AG10803 (cell line): ENCODE measurements at regions not wholly inside any gene's neighbourhood (a gene's known extent, or its start where the extent isn't known, plus 50 kb on each side); places are given as distances from the start of the nearest gene placed in this dataset.

Experiments used
- DNase-seq: peaks from one replicate; pipeline ENCODE4 v3.0.0; 2010; ENCODE audit warnings: low read depth
- H3K4me3 ChIP-seq: 2 replicates; pipeline ENCODE4 v1.5.1; 2011; ENCODE audit warnings: mild to moderate bottlenecking, low read length, control low read depth
- TF ChIP-seq, protein P1 (sequence below): conservative IDR thresholded peaks from 2 replicates; pipeline ENCODE4 v1.5.1; 2011; ENCODE audit warnings: mild to moderate bottlenecking, low read length, control low read depth, inconsistent platforms

DNA sequence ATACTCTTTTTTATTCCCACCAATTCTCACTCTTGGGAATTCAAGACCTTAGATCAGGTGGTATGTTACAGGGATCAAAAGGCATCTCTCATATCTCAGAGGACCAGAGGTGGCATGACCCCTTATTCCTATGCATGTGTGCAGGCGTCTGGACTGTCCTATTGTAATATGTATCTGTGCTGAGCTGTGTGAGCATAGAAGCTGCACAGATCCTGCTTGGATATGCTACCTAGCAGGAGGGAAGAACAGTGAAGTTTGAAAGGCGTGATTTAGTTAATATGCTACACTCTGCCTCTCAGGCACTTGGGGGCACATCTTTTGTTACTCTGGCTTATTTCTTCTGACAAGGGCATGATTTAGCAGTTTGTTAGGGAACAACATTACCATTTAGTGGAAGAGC is 86.7 kb upstream of the ZRANB2 start:
- TF ChIP-seq, protein P1, sequence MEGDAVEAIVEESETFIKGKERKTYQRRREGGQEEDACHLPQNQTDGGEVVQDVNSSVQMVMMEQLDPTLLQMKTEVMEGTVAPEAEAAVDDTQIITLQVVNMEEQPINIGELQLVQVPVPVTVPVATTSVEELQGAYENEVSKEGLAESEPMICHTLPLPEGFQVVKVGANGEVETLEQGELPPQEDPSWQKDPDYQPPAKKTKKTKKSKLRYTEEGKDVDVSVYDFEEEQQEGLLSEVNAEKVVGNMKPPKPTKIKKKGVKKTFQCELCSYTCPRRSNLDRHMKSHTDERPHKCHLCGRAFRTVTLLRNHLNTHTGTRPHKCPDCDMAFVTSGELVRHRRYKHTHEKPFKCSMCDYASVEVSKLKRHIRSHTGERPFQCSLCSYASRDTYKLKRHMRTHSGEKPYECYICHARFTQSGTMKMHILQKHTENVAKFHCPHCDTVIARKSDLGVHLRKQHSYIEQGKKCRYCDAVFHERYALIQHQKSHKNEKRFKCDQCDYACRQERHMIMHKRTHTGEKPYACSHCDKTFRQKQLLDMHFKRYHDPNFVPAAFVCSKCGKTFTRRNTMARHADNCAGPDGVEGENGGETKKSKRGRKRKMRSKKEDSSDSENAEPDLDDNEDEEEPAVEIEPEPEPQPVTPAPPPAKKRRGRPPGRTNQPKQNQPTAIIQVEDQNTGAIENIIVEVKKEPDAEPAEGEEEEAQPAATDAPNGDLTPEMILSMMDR = no peak
- H3K4me3 ChIP-seq = no peak overlapping the region
- DNase-seq = no peak

DNA sequence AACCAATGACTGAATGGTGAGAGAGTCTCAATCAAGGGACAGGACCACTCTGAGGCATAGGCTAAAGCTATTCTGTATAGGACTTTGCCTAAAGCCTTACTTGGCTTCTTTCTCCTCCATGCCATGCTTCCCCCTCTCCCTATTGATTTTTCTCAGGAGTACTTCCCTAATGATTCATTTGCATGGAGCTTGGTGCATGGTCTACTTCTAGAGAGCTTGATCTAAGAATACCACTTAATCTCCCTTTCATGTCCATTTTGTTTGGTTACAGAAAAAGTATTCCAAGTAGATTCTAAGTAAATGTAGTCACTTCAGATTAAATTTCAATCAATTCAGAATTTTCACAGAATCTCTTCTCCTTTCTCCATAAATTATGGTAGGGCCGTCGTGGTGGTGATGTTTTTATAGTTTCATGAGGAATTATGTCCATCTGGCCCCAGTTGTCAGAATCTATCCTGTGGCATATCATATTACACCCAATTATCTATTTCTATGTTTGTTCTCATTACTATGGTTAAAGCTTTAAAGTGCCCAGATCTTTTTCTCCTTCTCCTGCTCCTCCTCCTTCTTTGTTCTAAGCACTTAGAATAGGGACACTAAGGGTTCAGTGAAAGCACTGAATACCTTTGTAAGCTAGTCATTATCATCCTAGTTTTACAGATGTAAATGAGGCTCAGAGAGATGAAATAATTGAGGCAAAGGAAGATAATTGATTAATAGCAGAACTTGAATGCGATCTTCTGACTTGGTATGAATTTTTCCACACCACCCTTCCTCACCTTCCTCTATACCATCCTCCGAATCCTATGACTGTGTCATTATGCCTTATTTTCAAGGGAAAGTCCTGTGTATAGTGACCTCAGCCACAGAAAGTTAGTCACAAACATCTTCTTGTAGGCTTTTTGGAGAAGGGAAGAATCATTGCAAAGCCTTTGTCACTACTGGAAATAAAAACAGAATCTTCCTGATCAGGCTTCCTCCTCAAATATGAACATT is 85.6 kb upstream of the ZRANB2 start:
- no peak for DNase-seq
- TF ChIP-seq, protein P1 = no peak
- H3K4me3 ChIP-seq = no peak overlapping the region

DNA sequence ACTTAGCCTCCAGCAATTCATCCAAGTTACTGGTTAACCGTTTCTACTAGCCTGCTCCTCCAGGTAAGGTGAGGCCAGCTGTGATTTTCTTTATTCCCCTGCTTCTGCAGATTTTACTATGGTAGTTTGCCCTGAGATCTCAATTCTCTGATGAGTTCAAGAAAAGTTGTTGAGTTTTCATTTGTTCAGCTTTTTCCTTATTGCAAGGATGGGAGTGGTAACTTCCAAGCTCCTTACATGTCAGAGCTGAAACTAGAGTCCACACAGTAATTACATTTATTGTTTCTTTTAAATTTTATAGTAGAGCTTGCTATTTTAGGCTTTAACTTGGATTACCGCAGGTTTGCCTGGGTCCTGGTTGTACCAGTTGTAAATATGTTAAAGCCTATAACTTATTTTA is 76.9 kb upstream of the ZRANB2 start:
- H3K4me3 ChIP-seq = no peak overlapping the region
- DNase-seq = no peak

DNA sequence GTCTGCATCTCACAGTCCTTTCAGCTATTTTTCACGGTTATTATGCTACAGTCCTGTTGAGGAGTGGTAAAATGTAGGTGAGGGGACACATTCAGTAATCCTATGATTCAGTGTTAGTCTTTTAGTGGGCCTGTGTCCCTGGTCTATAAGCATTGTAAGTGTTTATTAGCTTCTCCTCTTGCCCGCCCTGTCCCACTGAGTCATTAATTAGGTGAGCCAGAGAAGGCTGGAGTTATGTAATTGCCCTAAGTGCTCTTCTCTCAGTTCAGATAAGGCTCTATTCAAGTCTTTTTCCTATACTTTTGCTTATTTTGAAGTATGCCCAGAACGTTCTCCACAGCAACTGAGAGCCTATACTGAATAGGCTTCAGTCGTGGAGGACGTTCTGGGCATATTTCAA is 76.3 kb upstream of the ZRANB2 start:
- no peak overlapping the region for H3K4me3 ChIP-seq
- DNase-seq = no peak
- TF ChIP-seq, protein P1 = no peak

More for the DNA sequence above, 76.9 kb upstream of the ZRANB2 start:
- TF ChIP-seq, protein P1 = no peak

DNA sequence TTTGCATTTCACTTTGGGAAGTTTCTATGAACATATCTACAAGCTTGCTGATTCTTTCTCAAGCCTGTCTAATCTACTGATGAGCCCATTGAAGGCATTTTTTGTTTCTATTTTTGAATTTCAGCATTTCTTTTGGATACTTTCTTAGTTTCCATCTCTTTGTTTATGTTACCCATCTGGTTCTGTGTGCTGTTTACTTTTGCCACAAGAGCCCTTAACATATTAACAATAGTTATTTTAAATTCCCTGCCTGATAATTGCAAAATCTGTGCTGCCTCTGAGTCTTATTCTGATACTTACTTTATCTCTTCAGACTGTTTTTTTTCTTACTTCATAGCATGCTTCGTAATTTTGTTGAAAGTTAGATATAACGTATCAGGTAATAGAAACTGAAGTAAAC is 75.8 kb upstream of the ZRANB2 start:
- DNase-seq = no peak
- TF ChIP-seq, protein P1 = no peak
- H3K4me3 ChIP-seq = no peak overlapping the region

DNA sequence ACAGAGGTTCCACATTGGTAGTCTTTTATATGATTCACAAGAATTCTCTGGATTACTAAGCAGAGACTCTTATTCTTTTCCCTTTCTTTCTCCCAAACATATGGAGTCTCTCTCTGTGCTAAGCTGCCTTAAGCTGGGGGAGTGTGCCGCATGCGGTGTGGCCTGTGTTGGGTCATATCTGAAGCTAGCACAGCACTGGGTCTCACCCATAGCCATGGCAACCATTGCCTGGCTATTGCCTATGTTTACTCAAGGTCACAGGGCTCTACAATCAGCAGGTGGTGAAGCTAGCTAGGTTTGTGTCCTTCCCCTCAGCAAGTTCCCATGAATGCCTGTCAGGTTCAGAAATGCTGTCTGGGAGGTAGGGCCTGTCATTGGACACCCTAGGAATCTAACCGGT is 73.6 kb upstream of the ZRANB2 start:
- DNase-seq = no peak
- TF ChIP-seq, protein P1 = no peak
- no peak overlapping the region for H3K4me3 ChIP-seq

DNA sequence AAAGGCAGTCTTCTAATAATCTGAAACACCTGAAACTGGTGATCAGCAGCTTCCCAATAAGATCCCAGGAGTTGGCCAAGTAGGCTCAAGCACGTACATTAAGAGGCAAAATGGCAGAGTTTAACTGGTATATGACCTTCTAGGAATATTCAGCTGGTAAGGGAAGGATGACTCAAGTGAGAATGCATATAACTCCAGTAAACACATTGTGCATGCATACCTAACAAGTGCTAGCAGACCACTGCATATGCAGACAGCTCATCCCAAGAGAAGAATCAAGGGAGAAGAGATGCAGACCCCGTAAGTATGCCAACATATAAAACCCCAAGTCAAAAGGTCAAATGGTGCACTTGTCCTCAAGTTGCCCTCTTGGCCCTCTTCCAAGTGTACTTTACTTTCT is 73.0 kb upstream of the ZRANB2 start:
- no peak overlapping the region for H3K4me3 ChIP-seq
- no peak for DNase-seq
- TF ChIP-seq, protein P1 = no peak
